GM19452 (cell line): ENCODE measurements at regions not wholly inside any gene's neighbourhood (a gene's known extent, or its start where the extent isn't known, plus 50 kb on each side); places are given as distances from the start of the nearest gene placed in this dataset.
"Not testable (repeated sequence)": the region's sequence is repeated elsewhere in the genome, so short reads cannot be mapped to it uniquely, and the experiment has no call there.

ENCODE experiments used
- ATAC-seq: cut with Tn5 transposase; IDR thresholded peaks from one replicate; pipeline ENCODE4 v1.9.1; 2021; ENCODE audit not compliant: unreplicated experiment

DNA sequence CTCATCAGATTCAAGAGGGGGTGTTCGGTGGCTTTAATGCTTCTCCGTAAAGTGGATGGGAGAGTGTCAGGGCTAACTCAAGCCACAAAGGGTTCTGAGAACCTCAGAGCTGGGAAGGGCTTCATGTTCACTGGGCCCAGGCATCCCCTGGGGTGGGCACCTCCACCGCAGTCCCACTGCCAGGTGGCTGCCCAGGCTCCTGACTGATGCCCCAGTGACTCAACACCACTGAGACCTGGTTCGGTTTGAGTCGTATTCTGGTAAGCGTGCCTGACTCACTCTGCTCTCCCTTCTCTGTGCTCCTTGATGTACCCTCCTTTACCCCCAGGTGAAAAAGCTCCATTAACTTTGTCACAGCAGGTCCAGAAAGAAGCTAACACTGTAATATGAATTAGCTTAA, 304.6 kb downstream of the RPLP1 start:
- ATAC-seq = no peak

DNA sequence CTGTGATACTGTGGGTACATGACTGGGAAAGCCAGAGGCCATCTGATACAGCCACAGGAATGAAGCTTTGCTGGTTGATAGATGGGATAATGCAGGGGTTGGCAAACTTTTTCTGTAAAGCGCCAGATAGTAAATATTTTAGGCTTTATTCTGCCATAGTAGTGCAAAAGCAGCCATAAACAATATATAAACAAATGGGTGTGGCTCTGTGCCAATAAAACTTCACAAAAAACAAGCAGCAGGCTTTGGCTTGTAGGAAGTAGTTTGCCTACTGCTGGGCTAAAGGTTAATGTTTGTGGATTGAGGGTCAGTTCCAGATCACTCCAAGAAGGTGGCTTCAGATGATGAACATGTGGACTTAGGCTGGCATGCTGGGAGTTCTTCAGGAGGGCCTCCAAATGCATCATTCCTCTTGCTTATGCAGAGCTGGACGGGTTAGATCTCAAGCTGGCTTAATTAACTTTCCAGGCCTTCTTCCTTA, 305.7 kb downstream of the RPLP1 start:
- ATAC-seq = no peak

DNA sequence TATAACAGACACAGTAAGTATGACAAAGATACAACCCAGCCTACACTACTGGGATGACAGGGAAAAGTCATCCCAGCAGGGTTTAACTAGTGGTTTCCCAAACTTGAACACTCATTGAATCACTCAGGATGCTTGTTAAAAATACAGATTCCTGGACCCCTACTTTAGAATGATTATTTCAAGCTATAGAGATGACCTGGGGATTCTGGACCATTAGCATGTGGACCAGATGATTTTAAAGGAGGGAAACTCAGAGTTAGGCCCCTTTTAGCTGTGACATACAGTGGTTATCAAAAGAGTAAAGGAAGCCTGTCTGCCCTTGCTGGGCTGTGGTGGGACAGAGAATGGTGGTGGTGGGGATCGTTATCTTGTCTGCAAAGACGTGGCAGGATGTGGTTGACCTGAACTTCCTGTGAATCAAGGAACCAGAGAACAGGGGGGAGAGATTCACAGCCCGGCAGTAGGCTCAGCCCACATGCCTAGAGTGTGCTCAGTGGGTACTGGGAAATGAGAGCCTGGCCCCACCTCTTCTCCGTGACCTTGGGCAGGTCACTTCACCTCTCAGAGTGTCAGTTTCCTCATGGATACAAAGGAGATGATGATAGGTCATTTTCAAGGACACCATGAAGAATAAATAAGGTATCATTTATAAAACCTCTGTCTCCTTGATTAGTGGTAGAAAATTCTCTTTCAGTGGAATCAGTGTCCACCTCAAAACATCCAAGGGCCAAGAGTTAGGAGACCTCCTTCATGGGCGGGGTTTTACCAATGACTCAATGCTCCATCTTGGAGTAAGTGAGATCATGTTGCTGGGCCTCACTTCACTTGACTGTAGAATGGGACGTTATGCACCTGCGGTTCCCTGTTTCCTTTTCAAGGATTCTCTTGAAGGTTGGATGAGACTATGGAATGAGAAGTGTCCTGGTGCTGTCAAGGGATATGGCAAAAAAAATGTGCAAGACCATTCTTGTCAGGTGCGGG, 306.5 kb downstream of the RPLP1 start:
- peak; percentile 36 for ATAC-seq

DNA sequence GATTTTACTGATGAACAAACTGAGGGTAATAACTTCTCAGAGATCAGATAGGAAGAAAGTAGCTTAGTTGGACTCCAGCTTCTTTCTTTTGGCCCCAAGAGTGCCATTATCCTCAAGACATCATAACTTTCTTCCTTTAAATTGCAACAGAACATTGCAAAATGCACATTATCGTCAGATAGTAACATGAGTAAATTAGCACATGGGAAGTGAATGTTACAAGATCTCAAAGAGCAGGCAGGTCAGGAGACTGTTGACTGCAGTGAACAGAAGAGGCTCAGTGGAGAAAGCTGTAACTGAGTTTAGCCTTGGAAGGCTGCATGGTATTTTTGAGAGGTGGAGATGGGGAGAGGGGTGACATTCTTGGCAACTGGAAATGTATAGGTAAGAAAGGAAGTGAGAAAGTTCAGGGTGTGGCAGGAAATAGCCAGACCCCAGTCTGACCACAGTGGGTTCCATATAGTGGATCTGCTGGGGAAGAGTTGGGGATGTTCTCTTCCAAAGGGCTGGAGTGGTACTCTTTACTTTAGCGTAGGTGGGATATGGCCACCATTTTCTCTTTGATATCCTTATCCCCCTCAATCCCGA, 307.7 kb downstream of the RPLP1 start:
- ATAC-seq = no peak

DNA sequence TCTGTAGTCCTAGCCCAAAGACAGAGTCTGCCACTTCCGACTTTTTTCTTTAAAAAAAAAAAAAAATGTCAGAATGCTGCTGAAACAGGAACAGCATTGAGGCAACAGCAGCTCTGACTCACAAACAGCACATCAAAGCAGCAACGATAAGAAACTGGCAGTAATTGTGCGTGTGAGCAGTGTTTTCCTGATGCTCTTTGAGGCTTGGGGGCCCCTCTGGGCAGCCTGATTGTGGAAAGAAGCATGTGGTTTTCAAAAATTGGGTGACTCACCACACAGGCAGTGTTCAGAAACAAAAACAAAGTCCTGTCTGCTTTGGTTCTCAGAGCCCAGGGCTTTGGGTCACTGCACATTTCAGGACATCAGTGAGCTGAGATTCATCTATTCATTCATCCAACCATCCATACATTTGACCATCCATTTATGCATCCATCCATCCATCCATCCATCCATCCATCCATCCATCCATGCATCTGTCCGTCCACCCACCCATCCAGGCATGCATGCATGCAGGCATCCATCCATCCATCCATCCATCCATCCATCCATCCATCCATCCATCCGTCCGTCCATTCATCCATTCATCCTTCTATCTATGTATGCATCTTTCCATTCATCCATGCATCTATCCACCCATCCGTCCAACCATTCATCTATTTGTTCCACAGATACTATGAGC, 308.4 kb downstream of the RPLP1 start:
- peak; percentile 69 for ATAC-seq

DNA sequence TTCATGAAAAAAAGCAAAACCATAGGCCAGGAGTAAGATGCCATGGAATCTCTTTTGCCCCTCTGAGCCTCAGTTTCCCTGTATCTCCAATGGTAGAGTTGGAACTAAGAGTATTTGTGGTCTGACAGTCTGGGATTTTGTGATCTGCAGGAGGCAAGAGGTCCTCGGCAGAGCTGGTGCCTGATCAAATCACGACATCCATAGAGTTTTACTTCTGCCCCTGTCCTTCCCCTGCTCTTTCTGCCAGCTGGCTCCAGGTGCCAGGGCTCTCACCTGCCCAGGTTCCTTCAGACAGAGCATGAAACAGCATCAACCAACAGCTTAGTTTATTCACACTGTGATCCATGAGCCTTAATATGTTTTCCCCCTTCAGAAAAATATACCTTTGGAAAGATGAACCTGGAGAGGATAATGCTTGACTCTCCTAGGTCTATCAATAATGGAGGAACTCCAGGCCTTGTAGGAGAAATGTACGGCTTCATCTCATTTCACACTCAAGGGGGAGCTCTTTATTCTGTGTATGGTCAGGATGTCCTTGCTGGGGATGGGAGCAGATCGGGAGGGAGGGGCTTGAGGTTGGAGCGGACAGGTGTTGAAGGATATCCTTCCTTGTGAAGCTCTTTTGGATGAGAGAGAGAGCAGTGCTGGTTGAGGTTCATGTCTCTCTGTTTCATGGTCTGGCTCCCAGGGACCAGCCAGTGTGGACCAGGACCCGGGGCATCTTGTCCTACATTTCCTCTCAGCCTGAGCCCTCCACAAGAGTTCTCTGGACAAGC, 309.9 kb downstream of the RPLP1 start:
- ATAC-seq = no peak

DNA sequence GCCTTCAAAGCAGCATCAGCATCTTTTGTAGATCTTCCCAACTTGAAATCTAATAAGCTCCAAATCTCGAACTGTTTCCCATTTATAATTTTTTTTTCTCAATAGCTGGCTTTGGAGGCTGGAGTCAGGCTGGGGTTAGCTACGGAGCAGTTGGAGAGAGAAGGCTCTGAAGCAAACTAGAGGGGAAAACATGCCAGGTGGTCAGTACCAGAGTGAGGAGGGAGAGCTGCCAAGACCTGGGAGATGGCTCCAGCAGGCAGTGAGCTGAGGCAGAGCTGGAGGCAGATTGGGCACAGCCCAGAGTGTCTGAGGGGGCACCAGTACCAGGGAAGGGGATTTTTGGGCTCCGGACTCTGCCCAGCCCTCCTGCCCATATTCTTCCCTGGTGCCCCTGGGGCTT, 311.2 kb downstream of the RPLP1 start:
- no peak for ATAC-seq

DNA sequence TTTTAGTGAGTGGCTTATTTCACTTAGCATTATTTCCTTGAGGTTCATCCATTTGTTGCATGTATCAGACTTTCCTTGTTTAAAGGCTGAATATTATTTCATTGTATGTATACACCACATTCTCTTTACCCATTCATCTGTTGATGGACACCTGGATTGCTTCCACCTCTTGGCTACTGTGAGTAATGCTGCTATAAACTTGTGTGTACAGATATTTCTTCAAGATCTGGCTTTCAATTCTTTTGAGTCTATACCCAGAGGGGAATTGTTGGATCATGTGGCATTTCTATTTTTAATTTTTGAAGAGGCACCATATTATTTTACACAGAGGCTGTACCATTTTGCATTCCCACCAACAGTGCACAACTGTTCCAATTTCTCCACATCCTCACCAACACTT, 313.5 kb downstream of the RPLP1 start:
- no peak for ATAC-seq

DNA sequence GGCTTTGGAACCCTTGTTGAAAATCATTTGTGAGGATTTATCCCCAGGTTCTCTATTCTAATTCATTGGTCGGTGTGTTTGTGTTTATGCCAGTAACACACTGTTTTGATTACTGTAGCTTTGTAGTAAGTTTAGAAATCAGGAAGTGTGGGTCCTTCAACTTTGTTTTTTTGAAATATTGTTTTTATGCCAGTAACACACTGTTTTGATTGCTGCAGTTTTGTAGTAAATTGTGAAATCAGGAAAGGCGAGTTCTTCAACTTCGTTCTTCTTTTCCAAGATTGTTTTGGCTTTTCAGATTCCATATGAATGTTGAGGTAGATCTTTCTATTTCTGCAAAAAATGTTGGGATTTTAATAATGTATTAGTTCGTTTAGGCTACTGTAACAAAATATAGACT, 314.6 kb downstream of the RPLP1 start:
- no peak for ATAC-seq

DNA sequence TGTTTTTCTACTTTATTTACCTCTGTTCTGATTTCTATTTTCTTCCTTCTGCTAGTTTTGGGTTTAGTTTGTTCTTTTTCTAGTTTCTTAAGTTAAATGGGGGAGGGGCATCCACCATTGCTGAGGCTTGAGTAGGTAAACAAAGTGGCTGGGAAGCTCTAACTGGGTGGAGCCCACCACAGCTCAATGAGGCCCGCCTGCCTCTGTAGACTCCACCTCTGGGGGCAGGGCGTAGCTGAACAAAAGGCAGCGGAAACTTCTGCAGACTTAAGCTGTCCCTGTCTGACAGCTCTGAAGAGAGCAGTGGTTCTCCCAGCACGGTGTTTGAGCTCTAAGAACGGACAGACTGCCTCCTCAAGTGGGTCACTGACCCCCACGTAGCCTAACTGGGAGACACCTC, 316.7 kb downstream of the RPLP1 start:
- ATAC-seq = not testable (repeated sequence)

DNA sequence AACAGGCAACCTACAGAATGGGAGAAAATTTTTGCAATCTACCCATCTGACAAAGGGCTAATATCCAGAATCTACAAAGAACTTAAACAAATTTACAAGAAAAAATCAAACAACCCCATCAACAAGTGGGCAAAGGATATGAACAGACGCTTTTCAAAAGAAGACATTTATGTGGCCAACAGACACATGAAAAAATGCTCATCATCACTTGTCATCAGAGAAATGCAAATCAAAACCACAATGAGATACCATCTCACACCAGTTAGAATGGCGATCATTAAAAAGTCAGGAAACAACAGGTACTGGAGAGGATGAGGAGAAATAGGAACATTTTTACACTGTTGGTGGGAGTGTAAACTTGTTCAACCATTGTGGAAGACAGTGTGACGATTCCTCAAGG, 321.6 kb downstream of the RPLP1 start:
- not testable (repeated sequence) for ATAC-seq

DNA sequence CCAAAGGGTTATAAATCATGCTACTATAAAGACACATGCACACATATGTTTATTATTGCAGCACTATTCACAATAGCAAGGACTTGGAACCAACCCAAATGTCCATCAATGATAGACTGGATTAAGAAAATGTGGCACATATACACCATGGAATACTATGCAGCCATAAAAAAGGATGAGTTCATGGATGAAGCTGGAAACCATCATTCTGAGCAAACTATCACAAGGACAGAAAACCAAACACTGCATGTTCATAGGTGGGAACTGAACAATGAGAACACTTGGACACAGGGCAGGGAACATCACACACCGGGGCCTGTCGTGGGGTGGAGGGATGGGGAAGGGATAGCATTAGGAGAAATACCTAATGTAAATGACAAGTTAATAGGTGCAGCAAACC, 322.1 kb downstream of the RPLP1 start:
- ATAC-seq = not testable (repeated sequence)

DNA sequence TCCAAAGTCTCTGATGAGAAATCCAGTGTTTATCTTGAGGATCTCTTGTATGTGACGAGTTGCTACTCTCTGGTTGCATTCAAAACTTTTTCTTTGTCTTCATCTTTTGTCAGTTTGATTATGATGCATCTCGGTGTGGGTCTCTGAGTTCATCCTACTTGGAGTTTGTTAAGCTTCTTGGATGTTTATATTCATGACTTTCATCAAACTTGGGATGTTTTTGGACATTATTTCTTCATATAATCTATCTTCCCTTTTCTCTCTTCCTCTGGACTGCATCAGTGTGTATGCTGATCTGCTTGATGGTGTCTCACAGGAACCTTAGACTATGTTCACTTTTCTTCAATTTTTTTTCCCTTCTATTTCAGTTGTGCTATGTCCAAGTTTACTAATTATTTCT, 320.4 kb downstream of the TLE3 start:
- ATAC-seq = no peak

DNA sequence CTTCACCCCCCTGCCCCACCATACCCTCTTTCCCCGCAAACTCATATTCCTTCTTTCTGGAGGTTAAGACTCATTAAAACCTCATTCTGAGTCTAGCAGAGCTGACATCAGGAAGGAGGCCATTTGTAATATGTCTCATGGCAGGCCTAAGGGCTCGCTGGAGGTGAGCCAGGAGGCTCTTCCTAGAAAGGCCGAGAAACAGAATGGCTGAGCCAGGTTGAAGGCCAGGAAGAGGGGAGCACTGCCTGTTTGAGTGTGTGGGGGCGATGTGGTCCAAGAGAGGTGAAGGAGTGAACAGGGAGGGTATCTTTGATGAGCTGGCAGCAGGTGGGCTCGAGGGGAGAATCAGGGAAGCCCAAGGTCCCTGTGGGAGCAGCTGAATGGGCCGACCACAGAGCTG, 317.3 kb downstream of the TLE3 start:
- ATAC-seq = no peak

DNA sequence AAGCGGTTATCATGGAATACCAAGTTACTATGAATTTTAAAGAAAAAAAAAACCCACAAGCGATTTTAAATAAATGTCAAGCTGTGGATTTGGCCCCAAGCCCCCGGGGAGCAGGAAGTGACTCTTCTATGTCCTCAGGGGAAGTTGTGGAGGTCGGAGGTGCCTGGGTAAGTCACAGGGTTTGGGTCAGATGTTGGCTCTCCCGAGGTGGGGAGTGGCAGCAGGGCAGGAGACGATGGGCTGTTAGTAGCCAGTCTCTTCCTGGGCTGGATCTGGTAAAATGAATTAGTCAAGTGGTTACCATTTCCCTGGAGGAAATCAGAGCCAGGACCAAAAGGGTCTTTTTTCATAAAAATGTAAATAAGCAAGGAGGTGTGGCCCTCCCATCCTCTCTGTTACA, 316.7 kb downstream of the TLE3 start:
- ATAC-seq = no peak

DNA sequence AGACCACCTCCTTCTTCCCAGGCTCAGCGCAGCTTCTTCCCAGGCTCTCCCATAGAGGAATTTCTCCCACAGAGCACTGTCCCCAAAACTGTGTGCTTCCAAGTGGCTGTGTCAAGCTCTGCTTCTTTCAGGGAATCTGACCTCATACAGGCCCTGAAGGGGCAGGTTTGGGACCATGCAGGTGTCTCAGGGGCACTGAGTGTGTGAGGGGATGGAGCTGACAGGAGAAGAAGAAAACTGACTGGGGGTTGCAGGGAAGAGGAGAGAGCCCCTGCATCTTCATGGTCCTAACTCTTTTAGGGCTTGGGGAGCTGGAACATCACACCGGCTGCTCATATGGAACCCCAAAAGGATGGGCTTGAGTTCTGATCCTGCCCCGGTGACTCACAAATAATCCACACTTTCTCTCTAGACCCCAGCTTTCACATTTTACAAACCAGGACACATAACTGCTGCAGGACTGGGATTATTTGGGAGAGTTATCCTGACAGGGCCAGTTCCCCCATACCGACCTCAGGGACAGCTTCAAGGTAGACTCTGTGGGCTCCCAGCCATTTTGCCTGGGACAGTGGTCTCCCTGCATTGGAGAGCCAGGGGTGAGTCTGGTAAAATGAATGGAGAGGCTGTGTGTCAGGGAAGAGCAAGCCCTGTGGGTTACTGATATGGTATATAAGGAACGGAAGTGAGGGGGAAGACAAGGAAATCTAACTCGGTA, 316.1 kb downstream of the TLE3 start:
- no peak for ATAC-seq

DNA sequence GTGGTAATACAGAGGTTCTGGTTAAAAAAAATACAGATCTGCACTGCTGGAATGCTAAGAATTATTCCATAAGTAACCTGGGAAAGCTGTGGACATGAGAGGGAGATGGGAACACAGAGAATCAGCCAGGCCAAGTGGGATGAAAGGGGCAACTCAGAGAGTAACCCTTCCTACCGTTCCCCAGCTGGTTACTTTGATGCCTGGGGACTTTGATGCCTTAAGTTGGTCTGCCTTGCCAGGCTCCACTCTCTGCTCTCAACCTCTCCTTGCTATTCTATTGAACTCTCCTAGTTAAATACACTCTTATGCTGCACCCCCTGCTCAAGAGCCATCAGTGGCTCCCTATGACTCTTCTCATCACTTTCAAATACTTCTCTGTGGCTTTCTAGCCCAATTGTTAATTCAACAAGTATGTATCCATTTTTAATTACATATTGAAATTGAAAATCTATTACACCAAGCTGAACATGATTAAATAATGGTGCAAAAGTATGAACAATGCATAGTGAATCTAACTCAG, 315.5 kb downstream of the TLE3 start:
- ATAC-seq = no peak

DNA sequence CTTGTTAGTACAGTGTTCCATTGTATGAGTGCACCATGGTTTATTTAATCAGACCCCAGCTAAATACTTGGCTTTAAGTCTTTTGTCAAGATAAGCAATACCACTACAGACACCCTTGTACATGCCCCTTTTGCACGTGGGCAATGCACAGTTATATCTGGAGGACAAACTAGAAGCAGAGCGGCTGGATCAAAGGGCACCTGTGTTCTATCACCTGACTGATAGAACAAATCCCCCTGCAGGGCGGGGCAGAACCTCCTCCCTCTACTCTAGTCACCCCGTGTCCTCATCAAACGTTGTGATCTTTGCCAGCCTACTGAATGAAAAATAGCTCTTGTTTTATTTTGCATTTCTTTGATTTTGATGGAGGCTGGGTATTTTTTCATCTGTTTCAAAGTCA, 314.9 kb downstream of the TLE3 start:
- no peak for ATAC-seq

DNA sequence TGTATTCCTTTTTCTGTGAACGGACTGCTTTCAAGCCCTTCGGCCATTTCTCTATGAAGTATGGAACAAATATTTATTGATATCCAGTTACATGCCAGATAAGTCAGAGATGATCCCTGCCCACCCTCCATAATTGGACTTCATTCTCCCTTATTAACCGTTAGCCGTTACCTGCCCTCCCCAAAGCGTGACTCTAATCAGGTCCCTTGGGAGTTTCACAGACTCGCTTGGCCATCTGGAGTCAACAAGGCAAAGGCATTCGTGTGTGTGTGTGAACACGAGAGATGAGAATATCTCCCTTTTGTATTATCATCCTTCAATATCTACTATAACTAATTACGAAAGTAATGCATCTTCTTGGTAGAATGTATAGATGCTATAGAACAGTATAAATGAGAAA, 314.5 kb downstream of the TLE3 start:
- ATAC-seq = no peak
